Thyroid gland (tissue), 4 donors: ENCODE measurements at regions not wholly inside any gene's neighbourhood (a gene's known extent, or its start where the extent isn't known, plus 50 kb on each side); places are given as distances from the start of the nearest gene placed in this dataset.

Source experiments
- DNase-seq, 2 donors: peaks; one replicate each; pipeline ENCODE4 v3.0.0-alpha.2; 2019
- H3K27ac ChIP-seq, 3 donors: fragments of 200-600 bp; sonication (generic); 1 replicate in 2 of 3; 2 replicates in 1 of 3; pipeline ENCODE4 v1.5.1; 2016 to 2019; ENCODE audit warnings: mild to moderate bottlenecking in 1 of 3, moderate library complexity in 1 of 3
- H3K27me3 ChIP-seq: fragments of 200-600 bp; sonication (generic); one replicate; pipeline ENCODE4 v1.5.1; 2019
- H3K36me3 ChIP-seq, 2 donors: fragments of 200-600 bp; sonication (generic); one replicate each; pipeline ENCODE4 v1.5.1; 2016 to 2019
- H3K4me1 ChIP-seq, 2 donors: fragments of 200-600 bp; sonication (generic); one replicate each; pipeline ENCODE4 v1.5.1; 2017 to 2019
- H3K4me3 ChIP-seq, 3 donors: fragments of 200-600 bp; sonication (generic); replicated peaks in 1 of 3; 1 replicate in 2 of 3; 2 replicates in 1 of 3; pipeline ENCODE4 v1.5.1; 2016; ENCODE audit warnings: mild to moderate bottlenecking in 1 of 3
- H3K9me3 ChIP-seq: fragments of 200-600 bp; sonication (generic); one replicate; pipeline ENCODE4 v1.5.1; 2017
- POLR2A ChIP-seq, 2 donors: fragments of 450-650 bp; IDR thresholded peaks; one replicate each; pipeline ENCODE4 v1.6.1; 2017; ENCODE audit warnings: antibody characterized with exemption in 2 of 2, mild to moderate bottlenecking in 2 of 2, moderate library complexity in 1 of 2
- WGBS, 2 donors: methylation state at CpG; one replicate each; pipeline ENCODE4 v1.1.5; 2017; 5-methylcytosine and 5-hydroxymethylcytosine counted together
- intact Hi-C: fragments of 100-400 bp; cut with DNase I; formaldehyde crosslinking; loops from one replicate; pipeline ENCODE4 v1.15.1; 2023
- TF ChIP-seq, protein P1 (sequence below), 6 experiments: fragments of 200-600 bp in 3 of 6; fragments of 450-650 bp in 3 of 6; sonication (generic) in 3 of 6; IDR thresholded peaks; one replicate each; pipeline ENCODE4 v1.5.1; 2016 to 2019; ENCODE audit warnings: antibody characterized with exemption in 6 of 6, mild to moderate bottlenecking in 2 of 6, inconsistent platforms in 1 of 6, moderate library complexity in 1 of 6

DNA sequence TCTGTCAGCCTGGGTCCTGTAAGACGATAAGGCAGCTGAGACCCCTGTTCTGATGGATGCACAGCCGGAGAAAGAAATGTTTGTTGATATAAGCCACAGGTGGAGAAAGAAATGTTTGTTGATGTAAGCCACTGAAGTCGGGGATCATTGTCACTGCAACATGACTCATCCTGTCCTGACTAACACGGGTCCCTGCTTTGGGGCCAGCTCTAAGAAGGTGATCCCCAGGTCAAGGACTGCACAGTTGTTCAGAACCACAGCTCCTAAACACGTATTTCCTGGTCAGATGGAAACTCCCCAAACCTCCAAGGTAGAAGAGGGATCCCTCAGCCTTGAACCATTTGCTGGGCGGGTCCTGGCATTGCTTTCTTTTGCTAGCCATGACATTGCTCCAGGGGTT is 86.4 kb upstream of the IGSF21 start:
- H3K27me3 ChIP-seq = no peaks in the 10 kb centered on the region
- no peak overlapping the region for H3K4me3 ChIP-seq
- no peak overlapping the region for H3K27ac ChIP-seq
- DNase-seq = no peak
- 34 to 36% methylated on average over 6 of the region's 6 CpGs for WGBS, 2 donors
- H3K4me1 ChIP-seq = no peaks in the 10 kb centered on the region
- TF ChIP-seq POLR2A (IDR thresholded peaks at IDR 0.05) = no peak
- TF ChIP-seq, protein P1, sequence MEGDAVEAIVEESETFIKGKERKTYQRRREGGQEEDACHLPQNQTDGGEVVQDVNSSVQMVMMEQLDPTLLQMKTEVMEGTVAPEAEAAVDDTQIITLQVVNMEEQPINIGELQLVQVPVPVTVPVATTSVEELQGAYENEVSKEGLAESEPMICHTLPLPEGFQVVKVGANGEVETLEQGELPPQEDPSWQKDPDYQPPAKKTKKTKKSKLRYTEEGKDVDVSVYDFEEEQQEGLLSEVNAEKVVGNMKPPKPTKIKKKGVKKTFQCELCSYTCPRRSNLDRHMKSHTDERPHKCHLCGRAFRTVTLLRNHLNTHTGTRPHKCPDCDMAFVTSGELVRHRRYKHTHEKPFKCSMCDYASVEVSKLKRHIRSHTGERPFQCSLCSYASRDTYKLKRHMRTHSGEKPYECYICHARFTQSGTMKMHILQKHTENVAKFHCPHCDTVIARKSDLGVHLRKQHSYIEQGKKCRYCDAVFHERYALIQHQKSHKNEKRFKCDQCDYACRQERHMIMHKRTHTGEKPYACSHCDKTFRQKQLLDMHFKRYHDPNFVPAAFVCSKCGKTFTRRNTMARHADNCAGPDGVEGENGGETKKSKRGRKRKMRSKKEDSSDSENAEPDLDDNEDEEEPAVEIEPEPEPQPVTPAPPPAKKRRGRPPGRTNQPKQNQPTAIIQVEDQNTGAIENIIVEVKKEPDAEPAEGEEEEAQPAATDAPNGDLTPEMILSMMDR (IDR thresholded peaks at IDR 0.05) = no peak
- no peaks in the 10 kb centered on the region for H3K36me3 ChIP-seq
- no peaks in the 10 kb centered on the region for H3K9me3 ChIP-seq
- intact Hi-C loops = no loop called here

DNA sequence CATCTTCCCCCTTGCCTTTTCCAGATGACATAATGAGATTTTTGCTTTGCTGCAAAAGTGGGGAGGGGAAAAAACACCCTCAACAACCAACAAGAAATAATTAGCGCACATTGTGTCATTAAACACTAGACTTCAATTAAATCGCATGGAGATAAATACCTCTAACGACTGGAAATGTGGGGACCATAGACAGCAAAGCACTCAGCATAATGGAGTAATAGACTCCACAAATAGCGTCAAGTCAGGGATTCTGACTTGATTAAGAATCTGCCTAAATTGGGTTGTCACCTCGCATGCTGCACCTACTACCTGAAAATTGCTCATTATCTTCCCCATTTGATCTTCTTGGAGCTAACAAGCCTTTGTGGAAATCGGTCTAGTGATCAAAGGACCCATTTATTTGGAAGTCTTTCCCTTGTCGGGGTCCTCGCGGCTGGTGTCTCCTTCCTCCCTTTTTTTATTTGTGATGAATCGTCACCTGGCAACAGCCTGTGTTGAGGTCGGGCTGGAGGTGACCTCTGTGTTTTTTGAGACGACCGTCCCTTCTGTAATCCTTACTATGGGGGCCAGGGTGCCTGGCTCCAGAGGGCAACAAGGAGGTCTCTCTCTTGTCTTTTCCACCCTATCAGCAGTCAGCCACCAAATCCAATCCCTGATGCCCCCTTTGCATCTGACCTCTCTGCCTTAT is 75.3 kb upstream of the IGSF21 start:
- no peak for DNase-seq
- Histone ChIP-seq H3K4me1 (no peaks in the 10 kb centered on the region), H3K36me3 (no peaks in the 10 kb centered on the region), H3K4me3 (no peak overlapping the region), H3K27me3 (no peaks in the 10 kb centered on the region), H3K9me3 (no peaks in the 10 kb centered on the region), H3K27ac (no peak overlapping the region)
- intact Hi-C loops = no loop called here
- 51 to 55% methylated on average over 13 of the region's 13 CpGs for WGBS, 2 donors
- TF ChIP-seq POLR2A (IDR thresholded peaks at IDR 0.05) = no peak

DNA sequence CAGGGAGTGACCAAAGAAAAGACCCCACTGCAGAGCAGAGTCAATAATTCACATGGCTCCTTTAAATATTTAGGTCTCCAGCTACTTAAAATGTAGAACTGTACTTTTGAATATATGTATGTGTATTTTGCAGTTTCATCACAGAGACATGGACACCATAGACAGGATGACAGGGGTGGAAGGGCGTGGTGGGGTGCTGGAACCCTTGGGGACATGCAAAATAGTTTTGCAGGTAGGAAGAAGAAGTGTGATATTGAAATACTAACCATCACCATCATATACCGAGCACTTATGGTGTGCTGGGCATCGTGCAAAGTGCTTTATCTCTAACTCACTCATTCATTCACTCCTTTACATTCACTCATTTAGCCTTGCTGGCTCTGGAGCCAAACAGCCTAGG is 72.5 kb upstream of the IGSF21 start:
- intact Hi-C loops = no loop called here
- no peak for TF ChIP-seq POLR2A (IDR thresholded peaks at IDR 0.05)
- TF ChIP-seq, protein P1 (IDR thresholded peaks at IDR 0.05) = no peak
- no peak overlapping the region for H3K27ac ChIP-seq
- no peak overlapping the region for H3K4me3 ChIP-seq
- no peak for DNase-seq
- H3K9me3 ChIP-seq = no peaks in the 10 kb centered on the region
- H3K36me3 ChIP-seq = no peaks in the 10 kb centered on the region
- WGBS, 2 donors = 78 to 79% methylated on average over 3 of the region's 3 CpGs
- H3K27me3 ChIP-seq = no peaks in the 10 kb centered on the region
- H3K4me1 ChIP-seq = no peaks in the 10 kb centered on the region

- H3K36me3 ChIP-seq = no peaks in the 10 kb centered on the region
- no peaks in the 10 kb centered on the region for H3K4me1 ChIP-seq
- H3K4me3 ChIP-seq = no peak overlapping the region
- H3K27me3 ChIP-seq = no peaks in the 10 kb centered on the region
- TF ChIP-seq, protein P1 (IDR thresholded peaks at IDR 0.05) = no peak
- TF ChIP-seq POLR2A (IDR thresholded peaks at IDR 0.05) = no peak
- 79 to 81% methylated on average over 1 of the region's 1 CpG for WGBS, 2 donors
- DNase-seq = no peak
- H3K9me3 ChIP-seq = no peaks in the 10 kb centered on the region
- no peak overlapping the region for H3K27ac ChIP-seq
- intact Hi-C loops = no loop called here
These were observed 69.9 kb upstream of the IGSF21 start for GRCh38 chr1:18037651-18038050.

GRCh38 chr1:18038051-18038450 is 69.5 kb upstream of the IGSF21 start:
- no peaks in the 10 kb centered on the region for H3K36me3 ChIP-seq
- DNase-seq = no peak
- H3K9me3 ChIP-seq = no peaks in the 10 kb centered on the region
- H3K4me3 ChIP-seq = no peak overlapping the region
- intact Hi-C loops = no loop called here
- 69 to 75% methylated on average over 4 of the region's 4 CpGs for WGBS, 2 donors
- no peak overlapping the region for H3K27ac ChIP-seq
- no peaks in the 10 kb centered on the region for H3K27me3 ChIP-seq
- no peaks in the 10 kb centered on the region for H3K4me1 ChIP-seq
- TF ChIP-seq, protein P1 (IDR thresholded peaks at IDR 0.05) = no peak
- no peak for TF ChIP-seq POLR2A (IDR thresholded peaks at IDR 0.05)
